ENCODE measurements at regions not wholly inside any gene's neighbourhood (a gene's known extent, or its start where the extent isn't known, plus 50 kb on each side); places are given as distances from the start of the nearest gene placed in this dataset.

- Histone ChIP-seq H3K36me3 (no peaks in the 10 kb centered on the region), H3K4me3 (no peak overlapping the region), H3K27me3 (no peaks in the 10 kb centered on the region), H3K9me3 (ENCODE audit: low read depth) (no peaks in the 10 kb centered on the region), H3K27ac (no peak overlapping the region), H3K4me1 (ENCODE audit: low read depth) (no peaks in the 10 kb centered on the region)
- no peak for TF ChIP-seq CTCF (IDR thresholded peaks at IDR 0.05; ENCODE audit: low read depth, low read length)
- no peak for DNase-seq (ENCODE audit: low read depth in 1 of 2, low spot score in 1 of 2)
Observed at GRCh38 chrX:44428989-44429627, 85.6 kb upstream of the EFHC2 start.

GRCh38 chrX:44422631-44423030 is 79.2 kb upstream of the EFHC2 start:
- Histone ChIP-seq H3K4me3 (no peak overlapping the region), H3K27ac (no peak overlapping the region), H3K36me3 (no peaks in the 10 kb centered on the region), H3K27me3 (no peaks in the 10 kb centered on the region), H3K9me3 (ENCODE audit: low read depth) (no peaks in the 10 kb centered on the region), H3K4me1 (ENCODE audit: low read depth) (no peaks in the 10 kb centered on the region)
- TF ChIP-seq CTCF (IDR thresholded peaks at IDR 0.05; ENCODE audit: low read depth, low read length), result no peak
- no peak for DNase-seq (ENCODE audit: low read depth in 1 of 2, low spot score in 1 of 2)

- no peaks in the 10 kb centered on the region for H3K4me1 ChIP-seq (ENCODE audit: low read depth)
- DNase-seq (ENCODE audit: low read depth in 1 of 2, low spot score in 1 of 2), result no peak
- H3K27me3 ChIP-seq, result no peaks in the 10 kb centered on the region
- H3K36me3 ChIP-seq, result no peaks in the 10 kb centered on the region
- TF ChIP-seq CTCF (IDR thresholded peaks at IDR 0.05; ENCODE audit: low read depth, low read length), result no peak
- no peaks in the 10 kb centered on the region for H3K9me3 ChIP-seq (ENCODE audit: low read depth)
- H3K4me3 ChIP-seq, result no peak overlapping the region
- H3K27ac ChIP-seq, result no peak overlapping the region
Observed at GRCh38 chrX:44415639-44416386, 72.3 kb upstream of the EFHC2 start.

- TF ChIP-seq CTCF (IDR thresholded peaks at IDR 0.05; ENCODE audit: low read depth, low read length), result no peak
- Histone ChIP-seq H3K27ac (no peak overlapping the region), H3K4me3 (no peak overlapping the region), H3K4me1 (ENCODE audit: low read depth) (no peaks in the 10 kb centered on the region), H3K27me3 (no peaks in the 10 kb centered on the region), H3K9me3 (ENCODE audit: low read depth) (no peaks in the 10 kb centered on the region), H3K36me3 (no peaks in the 10 kb centered on the region)
- no peak for DNase-seq (ENCODE audit: low read depth in 1 of 2, low spot score in 1 of 2)
Observed at GRCh38 chrX:44401151-44401550, 57.7 kb upstream of the EFHC2 start.

GRCh38 chrX:44400588-44400987 is 57.1 kb upstream of the EFHC2 start:
- no peaks in the 10 kb centered on the region for H3K27me3 ChIP-seq
- no peaks in the 10 kb centered on the region for H3K4me1 ChIP-seq (ENCODE audit: low read depth)
- H3K4me3 ChIP-seq, result no peak overlapping the region
- no peaks in the 10 kb centered on the region for H3K36me3 ChIP-seq
- no peaks in the 10 kb centered on the region for H3K9me3 ChIP-seq (ENCODE audit: low read depth)
- DNase-seq (ENCODE audit: low read depth in 1 of 2, low spot score in 1 of 2), result peak in 1 of 2 donors; percentile 87
- no peak overlapping the region for H3K27ac ChIP-seq
- TF ChIP-seq CTCF (IDR thresholded peaks at IDR 0.05; ENCODE audit: low read depth, low read length), result no peak

All from cardiac muscle cell (in vitro differentiated cells and primary cell).